Neural progenitor cell (in vitro differentiated cells): ENCODE measurements at regions not wholly inside any gene's neighbourhood (a gene's known extent, or its start where the extent isn't known, plus 50 kb on each side); places are given as distances from the start of the nearest gene placed in this dataset.
A peak's percentile ranks its signal among the peaks of the same experiment; 100 is the strongest.

Experiments
- DNase-seq: peaks from one replicate; pipeline ENCODE4 v3.0.0-alpha.2; 2016; ENCODE audit warnings: low spot score
- H2AFZ ChIP-seq: fragments of 200-600 bp; sonication (generic); replicated peaks from 2 replicates; pipeline ENCODE4 v1.6.1; 2016; ENCODE audit warnings: antibody characterized with exemption
- H3F3A ChIP-seq: fragments of 200-600 bp; sonication (generic); 2 replicates; pipeline ENCODE4 v1.6.1; 2016; ENCODE audit warnings: antibody characterized with exemption, low read depth
- H3K27ac ChIP-seq: fragments of 200-600 bp; sonication (generic); 2 replicates; pipeline ENCODE4 v1.5.1; 2016; ENCODE audit warnings: mild to moderate bottlenecking
- H3K27me3 ChIP-seq: fragments of 200-600 bp; sonication (generic); 2 replicates; pipeline ENCODE4 v1.6.1; 2016; ENCODE audit warnings: mild to moderate bottlenecking, moderate library complexity
- H3K36me3 ChIP-seq: fragments of 200-600 bp; sonication (generic); 2 replicates; pipeline ENCODE4 v1.5.1; 2016
- H3K4me1 ChIP-seq: fragments of 200-600 bp; sonication (generic); 2 replicates; pipeline ENCODE4 v1.6.1; 2016; ENCODE audit warnings: mixed run types
- H3K4me2 ChIP-seq: fragments of 200-600 bp; sonication (generic); 2 replicates; pipeline ENCODE4 v1.6.1; 2016
- H3K4me3 ChIP-seq: fragments of 200-600 bp; sonication (generic); 2 replicates; pipeline ENCODE4 v1.5.1; 2016
- H3K79me2 ChIP-seq: fragments of 200-600 bp; sonication (generic); 2 replicates; pipeline ENCODE4 v1.6.1; 2016; ENCODE audit warnings: low read depth
- H3K9ac ChIP-seq: fragments of 200-600 bp; sonication (generic); 2 replicates; pipeline ENCODE4 v1.6.1; 2016
- H3K9me3 ChIP-seq: fragments of 200-600 bp; sonication (generic); 2 replicates; pipeline ENCODE4 v1.5.1; 2016; ENCODE audit warnings: low read depth
- H4K20me1 ChIP-seq: fragments of 200-600 bp; sonication (generic); 2 replicates; pipeline ENCODE4 v1.6.1; 2016; ENCODE audit warnings: low read depth
- H3K27ac Mint-ChIP-seq: 3 replicates; pipeline ENCODE4 v1.8.0; 2021; ENCODE audit warnings: mixed read lengths
- H3K27me3 Mint-ChIP-seq: 2 replicates; pipeline ENCODE4 v1.8.0; 2022; ENCODE audit warnings: low read depth, mild to moderate bottlenecking, inconsistent platforms, moderate library complexity, mixed read lengths; ENCODE audit not compliant: insufficient read depth
- H3K36me3 Mint-ChIP-seq: 3 replicates; pipeline ENCODE4 v1.8.0; 2021; ENCODE audit warnings: mixed read lengths
- H3K4me1 Mint-ChIP-seq: 3 replicates; pipeline ENCODE4 v1.8.0; 2021; ENCODE audit warnings: mixed read lengths
- H3K4me3 Mint-ChIP-seq: 3 replicates; pipeline ENCODE4 v1.8.0; 2021; ENCODE audit warnings: mild to moderate bottlenecking, moderate library complexity, mixed read lengths
- H3K9me3 Mint-ChIP-seq: 3 replicates; pipeline ENCODE4 v1.8.0; 2020; ENCODE audit warnings: mixed read lengths
- CTCF ChIP-seq: fragments of 200-600 bp; sonication (generic); IDR thresholded peaks from 2 replicates; pipeline ENCODE4 v1.5.1; 2017; ENCODE audit warnings: antibody characterized with exemption, mild to moderate bottlenecking
- EZH2 ChIP-seq: fragments of 200-600 bp; sonication (generic); IDR thresholded peaks from 2 replicates; pipeline ENCODE4 v1.6.1; 2017; ENCODE audit warnings: antibody characterized with exemption, mild to moderate bottlenecking, moderate library complexity
- EZH2phosphoT487 ChIP-seq: fragments of 200-600 bp; sonication (generic); IDR thresholded peaks from 2 replicates; pipeline ENCODE4 v1.6.1; 2017; ENCODE audit warnings: antibody characterized with exemption

- Mint-ChIP-seq H3K9me3 (peaks cover 11% of the 10 kb centered on the region), H3K27ac (no peak overlapping the region), H3K27me3 (peaks cover 18% of the 10 kb centered on the region), H3K4me3 (no peak overlapping the region), H3K36me3 (no peaks in the 10 kb centered on the region), H3K4me1 (peaks cover 3% of the 10 kb centered on the region)
- no peak overlapping the region for H3K4me3 ChIP-seq
- no peaks in the 10 kb centered on the region for H3K9me3 ChIP-seq
- TF ChIP-seq EZH2phosphoT487 = no peak
- peak; percentile 83 for TF ChIP-seq CTCF
- no peaks in the 10 kb centered on the region for H3F3A ChIP-seq
- peak overlapping the region; percentile 65 for H2AFZ ChIP-seq
- no peaks in the 10 kb centered on the region for H3K27me3 ChIP-seq
- H3K27ac ChIP-seq = no peak overlapping the region
- no peak overlapping the region for H3K9ac ChIP-seq
- no peak overlapping the region for H3K4me2 ChIP-seq
- no peaks in the 10 kb centered on the region for H4K20me1 ChIP-seq
- DNase-seq = peak; percentile 88
- no peaks in the 10 kb centered on the region for H3K79me2 ChIP-seq
- H3K36me3 ChIP-seq = no peaks in the 10 kb centered on the region
- no peaks in the 10 kb centered on the region for H3K4me1 ChIP-seq
Observed at GRCh38 chr1:181166377-181167196, 78.1 kb downstream of the IER5 start.

- Histone ChIP-seq H3K27me3 (no peaks in the 10 kb centered on the region), H3K9ac (no peak overlapping the region), H3K36me3 (no peaks in the 10 kb centered on the region), H4K20me1 (no peaks in the 10 kb centered on the region), H3K4me3 (no peak overlapping the region), H3K27ac (no peak overlapping the region), H3K9me3 (no peaks in the 10 kb centered on the region), H2AFZ (no peak overlapping the region), H3K4me1 (no peaks in the 10 kb centered on the region), H3F3A (no peaks in the 10 kb centered on the region), H3K79me2 (no peaks in the 10 kb centered on the region), H3K4me2 (no peak overlapping the region)
- peaks cover 19% of the 10 kb centered on the region for H3K9me3 Mint-ChIP-seq
- H3K27me3 Mint-ChIP-seq = peaks cover 22% of the 10 kb centered on the region
- no peak overlapping the region for H3K27ac Mint-ChIP-seq
- H3K4me1 Mint-ChIP-seq = peaks cover 3% of the 10 kb centered on the region
- H3K36me3 Mint-ChIP-seq = no peaks in the 10 kb centered on the region
- DNase-seq = no peak
- TF ChIP-seq CTCF = no peak
- no peak for TF ChIP-seq EZH2phosphoT487
- TF ChIP-seq EZH2 = no peak
- no peak overlapping the region for H3K4me3 Mint-ChIP-seq
Observed at GRCh38 chr1:181169281-181169865, 80.9 kb downstream of the IER5 start.

DNA sequence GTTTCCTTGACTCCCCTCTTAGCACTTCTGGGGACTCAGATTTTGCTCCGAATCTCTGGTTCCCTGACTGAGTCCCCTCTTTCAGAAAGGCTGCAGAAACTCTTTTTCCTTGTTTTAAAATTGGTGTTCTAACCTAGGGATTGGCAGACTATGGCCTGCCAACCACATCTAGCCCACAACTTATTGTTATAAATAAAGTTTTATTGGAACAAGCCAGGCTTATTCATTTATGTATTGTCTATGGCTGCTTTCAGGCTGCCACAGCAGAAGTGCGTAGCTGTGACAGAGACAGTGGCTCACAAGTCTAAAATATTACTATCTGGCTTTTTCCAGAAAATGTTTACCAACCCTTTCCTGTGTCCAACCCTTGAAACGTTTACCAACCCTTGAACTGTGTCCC lies 81.7 kb downstream of the IER5 start:
- DNase-seq = no peak
- no peaks in the 10 kb centered on the region for H3K79me2 ChIP-seq
- H3K27me3 ChIP-seq = no peaks in the 10 kb centered on the region
- no peak overlapping the region for H2AFZ ChIP-seq
- TF ChIP-seq EZH2 (no peak), EZH2phosphoT487 (no peak), CTCF (no peak)
- no peaks in the 10 kb centered on the region for H3K36me3 ChIP-seq
- H3K9me3 ChIP-seq = no peaks in the 10 kb centered on the region
- H3K27ac ChIP-seq = no peak overlapping the region
- Mint-ChIP-seq H3K36me3 (no peaks in the 10 kb centered on the region), H3K4me1 (peaks cover 6% of the 10 kb centered on the region), H3K9me3 (peaks cover 17% of the 10 kb centered on the region), H3K27me3 (peaks cover 18% of the 10 kb centered on the region), H3K27ac (no peak overlapping the region), H3K4me3 (no peak overlapping the region)
- H3K9ac ChIP-seq = no peak overlapping the region
- no peak overlapping the region for H3K4me2 ChIP-seq
- no peaks in the 10 kb centered on the region for H3F3A ChIP-seq
- no peaks in the 10 kb centered on the region for H4K20me1 ChIP-seq
- H3K4me1 ChIP-seq = no peaks in the 10 kb centered on the region
- no peak overlapping the region for H3K4me3 ChIP-seq
